ENCODE measurements at regions not wholly inside any gene's neighbourhood (a gene's known extent, or its start where the extent isn't known, plus 50 kb on each side); places are given as distances from the start of the nearest gene placed in this dataset.

DNA sequence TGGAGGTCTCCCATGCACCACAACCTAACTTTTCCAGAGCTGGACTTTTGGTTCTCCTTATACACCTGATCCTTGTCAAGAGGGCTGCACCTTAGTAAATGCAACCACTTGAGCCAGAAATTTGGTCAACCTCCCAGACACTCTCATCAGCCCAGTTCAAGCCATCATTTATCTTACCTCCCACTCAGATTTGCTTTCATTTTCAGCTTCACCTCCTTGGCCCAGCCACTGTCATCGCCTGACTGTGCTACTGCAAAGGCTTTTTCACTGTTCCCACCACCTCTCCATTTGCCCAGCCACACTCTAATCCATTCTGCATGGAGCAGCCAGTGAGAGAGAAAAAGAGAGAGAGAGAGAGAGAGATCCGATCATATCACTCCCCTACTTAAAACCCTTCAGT, 112.4 kb upstream of the DDX18 start:
- Histone ChIP-seq H3K4me3 (ENCODE audit: insufficient read depth, low read depth, low read length) (no peak overlapping the region), H3K36me3 (ENCODE audit: control insufficient read depth, insufficient read depth, low read length) (no peaks in the 10 kb centered on the region), H4K5ac (ENCODE audit: low read depth, low read length) (no peak overlapping the region), H3K9me1 (ENCODE audit: insufficient read depth, low read length) (no peaks in the 10 kb centered on the region), H3K18ac (ENCODE audit: low read depth, low read length) (no peak overlapping the region), H3K9ac (ENCODE audit: low read depth, low read length) (no peak overlapping the region), H2BK20ac (ENCODE audit: low read depth, low read length) (no peak overlapping the region), H3K9me3 (ENCODE audit: control insufficient read depth, insufficient read depth, low read length) (peaks cover 6% of the 10 kb centered on the region), H3K14ac (replicated peaks; ENCODE audit: low read depth, low read length) (no peak overlapping the region), H2BK15ac (ENCODE audit: low read depth, low read length) (no peak overlapping the region), H4K91ac (ENCODE audit: insufficient read depth, low read depth, low read length) (no peak overlapping the region), H3K27ac (ENCODE audit: insufficient read depth, low read length) (no peak overlapping the region), H3K27me3 (ENCODE audit: control insufficient read depth, insufficient read depth, low read length) (no peaks in the 10 kb centered on the region), H2AK9ac (replicated peaks; ENCODE audit: low read depth, low read length, poor library complexity) (no peak overlapping the region), H2AK5ac (ENCODE audit: low read depth, low read length) (no peak overlapping the region), H3K4ac (ENCODE audit: low read depth, low read length) (no peak overlapping the region), H2AFZ (replicated peaks; ENCODE audit: low read length, poor library complexity) (no peak overlapping the region), H3K23ac (ENCODE audit: low read depth, low read length) (no peak overlapping the region), H2BK120ac (ENCODE audit: low read depth, low read length) (no peak overlapping the region), H3K4me2 (ENCODE audit: low read depth, low read length) (no peak overlapping the region), H4K20me1 (ENCODE audit: insufficient read depth, low read length) (no peaks in the 10 kb centered on the region), H4K8ac (ENCODE audit: low read depth in 2 of 2, low read length in 2 of 2) (no peak overlapping the region), H3K4me1 (ENCODE audit: control insufficient read depth, insufficient read depth, low read length) (no peaks in the 10 kb centered on the region), H3K56ac (ENCODE audit: extremely low read depth, insufficient read depth, low read length) (no peak overlapping the region), H3K79me1 (ENCODE audit: low read depth in 1 of 2, low read length in 2 of 2) (no peaks in the 10 kb centered on the region), H2BK5ac (ENCODE audit: low read depth, low read length, poor library complexity, severe bottlenecking) (no peak overlapping the region)
- no TSS peak for BruUV-seq (replicated peaks)
- ATAC-seq (ENCODE audit: low read depth) (no peak), DNase-seq (no peak)
- POLR2A ChIA-PET (ENCODE audit: unreplicated experiment) = no interaction called here
- dilution Hi-C loops (cut with HindIII; ENCODE audit: low sequenced_read_pairs, unreplicated experiment) (no loop called here), in situ Hi-C loops (cut with MboI; ENCODE audit: low sequenced_read_pairs) (no loop called here), intact Hi-C loops (cut with micrococcal nuclease) (no loop called here)
- no peak for TF ChIP-seq CHD1 (IDR thresholded peaks at IDR 0.05; ENCODE audit: low read depth, low read length)
- TF ChIP-seq SMC3 (IDR thresholded peaks at IDR 0.05; ENCODE audit: low read depth, low read length) = no peak
- TF ChIP-seq MAFK (IDR thresholded peaks at IDR 0.05; ENCODE audit: low read depth, low read length) = no peak
- no peak for TF ChIP-seq POLR2A (IDR thresholded peaks at IDR 0.05; ENCODE audit: low read depth, low read length)
- TF ChIP-seq RAD21 (IDR thresholded peaks at IDR 0.05; ENCODE audit: low read length) = no peak
- TF ChIP-seq, protein P1, sequence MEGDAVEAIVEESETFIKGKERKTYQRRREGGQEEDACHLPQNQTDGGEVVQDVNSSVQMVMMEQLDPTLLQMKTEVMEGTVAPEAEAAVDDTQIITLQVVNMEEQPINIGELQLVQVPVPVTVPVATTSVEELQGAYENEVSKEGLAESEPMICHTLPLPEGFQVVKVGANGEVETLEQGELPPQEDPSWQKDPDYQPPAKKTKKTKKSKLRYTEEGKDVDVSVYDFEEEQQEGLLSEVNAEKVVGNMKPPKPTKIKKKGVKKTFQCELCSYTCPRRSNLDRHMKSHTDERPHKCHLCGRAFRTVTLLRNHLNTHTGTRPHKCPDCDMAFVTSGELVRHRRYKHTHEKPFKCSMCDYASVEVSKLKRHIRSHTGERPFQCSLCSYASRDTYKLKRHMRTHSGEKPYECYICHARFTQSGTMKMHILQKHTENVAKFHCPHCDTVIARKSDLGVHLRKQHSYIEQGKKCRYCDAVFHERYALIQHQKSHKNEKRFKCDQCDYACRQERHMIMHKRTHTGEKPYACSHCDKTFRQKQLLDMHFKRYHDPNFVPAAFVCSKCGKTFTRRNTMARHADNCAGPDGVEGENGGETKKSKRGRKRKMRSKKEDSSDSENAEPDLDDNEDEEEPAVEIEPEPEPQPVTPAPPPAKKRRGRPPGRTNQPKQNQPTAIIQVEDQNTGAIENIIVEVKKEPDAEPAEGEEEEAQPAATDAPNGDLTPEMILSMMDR (conservative IDR thresholded peaks at IDR 0.05; ENCODE audit: low read depth, low read length) = no peak
- TF ChIP-seq RFX5 (IDR thresholded peaks at IDR 0.05; ENCODE audit: low read depth, low read length) = no peak
- no peak for TF ChIP-seq CEBPB (IDR thresholded peaks at IDR 0.05; ENCODE audit: low read depth, low read length)
- TF ChIP-seq MAZ (IDR thresholded peaks at IDR 0.05; ENCODE audit: borderline replicate concordance, low read depth, low read length) = no peak
- no peak for TF ChIP-seq MXI1 (IDR thresholded peaks at IDR 0.05; ENCODE audit: borderline replicate concordance, low read depth, low read length)
- TF ChIP-seq, protein P2, sequence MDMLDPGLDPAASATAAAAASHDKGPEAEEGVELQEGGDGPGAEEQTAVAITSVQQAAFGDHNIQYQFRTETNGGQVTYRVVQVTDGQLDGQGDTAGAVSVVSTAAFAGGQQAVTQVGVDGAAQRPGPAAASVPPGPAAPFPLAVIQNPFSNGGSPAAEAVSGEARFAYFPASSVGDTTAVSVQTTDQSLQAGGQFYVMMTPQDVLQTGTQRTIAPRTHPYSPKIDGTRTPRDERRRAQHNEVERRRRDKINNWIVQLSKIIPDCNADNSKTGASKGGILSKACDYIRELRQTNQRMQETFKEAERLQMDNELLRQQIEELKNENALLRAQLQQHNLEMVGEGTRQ (IDR thresholded peaks at IDR 0.05; ENCODE audit: low read depth, low read length) = no peak
- no peak for TF ChIP-seq BHLHE40 (IDR thresholded peaks at IDR 0.05; ENCODE audit: low read depth, low read length)
- TF ChIP-seq RCOR1 (IDR thresholded peaks at IDR 0.05; ENCODE audit: insufficient replicate concordance, low read length) = no peak
- CTCF ChIA-PET = no interaction called here
- WGBS, 2 experiments (ENCODE audit: extremely low coverage in 2 of 2, insufficient read length in 1 of 2) = no CpG with 5 or more reads among the region's 2 CpGs
